ENCODE measurements at regions not wholly inside any gene's neighbourhood (a gene's known extent, or its start where the extent isn't known, plus 50 kb on each side); places are given as distances from the start of the nearest gene placed in this dataset.
"Not testable (repeated sequence)": the region's sequence is repeated elsewhere in the genome, so short reads cannot be mapped to it uniquely, and the experiment has no call there.

DNA sequence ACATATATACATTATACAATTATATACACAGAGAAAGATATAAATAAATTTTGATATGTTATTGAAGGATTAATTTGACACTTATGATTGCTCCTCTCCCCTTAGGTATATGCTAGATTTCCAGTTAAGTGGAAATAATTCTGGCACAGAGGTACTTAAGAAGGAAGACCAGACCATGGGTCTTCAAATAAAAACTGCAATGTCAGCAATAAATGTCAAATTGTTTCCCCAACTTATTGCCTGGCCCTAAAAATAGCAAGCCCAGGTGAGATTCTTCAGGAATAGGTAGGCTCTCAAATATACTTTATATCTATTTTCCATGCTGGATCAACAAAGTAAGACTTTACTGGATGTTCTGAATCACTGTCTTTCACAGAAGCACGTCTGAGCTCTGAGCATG lies 551.3 kb upstream of the STEAP1 start:
- Mint-ChIP-seq H3K36me3 (ENCODE audit: low read depth) (no peaks in the 10 kb centered on the region), H3K9me3 (peaks cover 6% of the 10 kb centered on the region), H3K27ac (no peak overlapping the region), H3K4me3 (no peak overlapping the region), H3K27me3 (no peaks in the 10 kb centered on the region), H3K4me1 (no peaks in the 10 kb centered on the region)
- no peak for TF ChIP-seq CTCF (IDR thresholded peaks at IDR 0.05)
- no peak for ATAC-seq (ENCODE audit: low read depth)
- intact Hi-C loops (cut with micrococcal nuclease) = no loop called here
- no peak for DNase-seq
- ChIA-PET CTCF (no interaction called here), POLR2A (no interaction called here)

GRCh38 chr7:89605362-89605761 lies 548.9 kb upstream of the STEAP1 start:
- H3K36me3 Mint-ChIP-seq (ENCODE audit: low read depth) = no peaks in the 10 kb centered on the region
- no peaks in the 10 kb centered on the region for H3K4me1 Mint-ChIP-seq
- ChIA-PET CTCF (no interaction called here), POLR2A (no interaction called here)
- no peak overlapping the region for H3K4me3 Mint-ChIP-seq
- ATAC-seq (ENCODE audit: low read depth) = no peak
- no peak for DNase-seq
- TF ChIP-seq CTCF (IDR thresholded peaks at IDR 0.05) = no peak
- no peaks in the 10 kb centered on the region for H3K27me3 Mint-ChIP-seq
- no peak overlapping the region for H3K27ac Mint-ChIP-seq
- peaks cover 4% of the 10 kb centered on the region for H3K9me3 Mint-ChIP-seq
- intact Hi-C loops (cut with micrococcal nuclease) = no loop called here

DNA sequence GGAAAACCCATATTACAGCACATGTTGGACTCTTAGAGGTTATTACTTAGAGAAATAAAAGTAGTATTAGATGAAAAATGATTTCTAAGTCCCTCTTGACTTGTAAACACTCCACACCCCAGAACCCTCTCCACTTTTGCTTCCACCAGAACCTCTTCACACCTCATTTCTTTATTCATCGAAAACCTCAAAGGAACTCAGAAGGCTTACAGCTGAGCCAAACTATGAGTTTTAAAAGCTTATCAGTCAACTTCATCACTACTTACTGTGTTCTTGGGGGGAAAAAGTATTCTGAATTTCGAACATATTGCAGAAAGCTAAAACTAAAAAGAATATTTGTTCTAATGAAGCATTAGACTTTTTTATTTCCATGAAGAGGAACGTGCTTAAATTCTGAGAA lies 547.8 kb upstream of the STEAP1 start:
- ChIA-PET CTCF (no interaction called here), POLR2A (no interaction called here)
- intact Hi-C loops (cut with micrococcal nuclease) = no loop called here

GRCh38 chr7:89607792-89608191 lies 546.5 kb upstream of the STEAP1 start:
- H3K36me3 Mint-ChIP-seq (ENCODE audit: low read depth) = no peaks in the 10 kb centered on the region
- ATAC-seq (ENCODE audit: low read depth) (no peak), DNase-seq (no peak)
- ChIA-PET CTCF (no interaction called here), POLR2A (no interaction called here)
- H3K27me3 Mint-ChIP-seq = no peaks in the 10 kb centered on the region
- intact Hi-C loops (cut with micrococcal nuclease) = no loop called here
- no peaks in the 10 kb centered on the region for H3K4me1 Mint-ChIP-seq
- TF ChIP-seq CTCF (IDR thresholded peaks at IDR 0.05) = no peak
- no peaks in the 10 kb centered on the region for H3K9me3 Mint-ChIP-seq
- H3K4me3 Mint-ChIP-seq = no peak overlapping the region
- H3K27ac Mint-ChIP-seq = no peak overlapping the region

More for the DNA sequence above, 547.8 kb upstream of the STEAP1 start:
- Mint-ChIP-seq H3K4me3 (no peak overlapping the region), H3K27ac (no peak overlapping the region), H3K36me3 (ENCODE audit: low read depth) (no peaks in the 10 kb centered on the region), H3K9me3 (no peaks in the 10 kb centered on the region), H3K4me1 (no peaks in the 10 kb centered on the region), H3K27me3 (no peaks in the 10 kb centered on the region)
- DNase-seq = no peak
- no peak for TF ChIP-seq CTCF (IDR thresholded peaks at IDR 0.05)
- no peak for ATAC-seq (ENCODE audit: low read depth)

DNA sequence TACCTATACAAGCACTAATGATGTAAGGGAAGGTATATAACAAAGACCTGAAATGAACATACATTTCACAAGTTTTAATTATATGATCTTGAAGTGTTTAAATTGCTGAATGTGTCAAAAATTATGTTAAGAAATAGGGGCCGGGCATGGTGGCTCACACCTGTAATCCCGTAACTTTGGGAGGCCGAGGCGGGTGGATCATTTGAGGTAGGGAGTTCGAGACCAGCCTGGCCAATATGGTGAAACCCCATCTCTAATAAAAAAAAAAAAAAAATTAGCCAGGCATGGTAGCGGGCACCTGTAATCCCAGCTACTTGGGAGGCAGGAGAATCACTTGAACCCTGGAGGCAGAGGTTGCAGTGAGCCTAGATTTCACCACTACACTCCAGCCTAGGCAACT lies 537.4 kb upstream of the STEAP1 start:
- intact Hi-C loops (cut with micrococcal nuclease); H3K9me3 Mint-ChIP-seq; DNase-seq; H3K4me1 Mint-ChIP-seq; CTCF ChIA-PET; H3K27ac Mint-ChIP-seq; H3K27me3 Mint-ChIP-seq; POLR2A ChIA-PET; ATAC-seq (ENCODE audit: low read depth); H3K4me3 Mint-ChIP-seq; H3K36me3 Mint-ChIP-seq (ENCODE audit: low read depth): not testable (repeated sequence)

DNA sequence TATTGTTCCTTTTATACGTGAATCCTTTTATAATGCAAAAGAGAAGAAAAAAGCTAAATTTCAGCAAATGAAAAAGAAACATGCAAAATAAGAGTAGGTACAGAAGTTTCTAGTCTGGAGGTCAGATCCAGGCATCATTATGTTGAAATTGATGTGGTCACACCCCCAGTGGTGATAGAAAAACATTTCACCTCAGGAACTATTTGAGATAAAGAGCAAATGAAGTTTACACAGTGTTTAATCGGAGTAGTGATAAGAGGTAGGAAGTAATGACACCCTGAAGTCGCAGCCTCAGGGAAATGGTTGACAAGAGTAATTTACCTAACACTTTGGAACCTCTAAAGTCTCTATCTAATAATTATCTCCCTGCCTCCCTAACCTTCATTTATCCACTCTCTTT lies 536.0 kb upstream of the STEAP1 start:
- no peak overlapping the region for H3K4me3 Mint-ChIP-seq
- no peak for TF ChIP-seq CTCF (IDR thresholded peaks at IDR 0.05)
- no peaks in the 10 kb centered on the region for H3K9me3 Mint-ChIP-seq
- intact Hi-C loops (cut with micrococcal nuclease) = no loop called here
- H3K27me3 Mint-ChIP-seq = no peaks in the 10 kb centered on the region
- ATAC-seq (ENCODE audit: low read depth) = no peak
- CTCF ChIA-PET = no interaction called here
- no peak overlapping the region for H3K27ac Mint-ChIP-seq
- H3K36me3 Mint-ChIP-seq (ENCODE audit: low read depth) = no peaks in the 10 kb centered on the region
- no peaks in the 10 kb centered on the region for H3K4me1 Mint-ChIP-seq
- DNase-seq = no peak
- POLR2A ChIA-PET = no interaction called here
